ENCODE measurements at regions not wholly inside any gene's neighbourhood (a gene's known extent, or its start where the extent isn't known, plus 50 kb on each side); places are given as distances from the start of the nearest gene placed in this dataset.
A peak's percentile ranks its signal among the peaks of the same experiment; 100 is the strongest.

DNA sequence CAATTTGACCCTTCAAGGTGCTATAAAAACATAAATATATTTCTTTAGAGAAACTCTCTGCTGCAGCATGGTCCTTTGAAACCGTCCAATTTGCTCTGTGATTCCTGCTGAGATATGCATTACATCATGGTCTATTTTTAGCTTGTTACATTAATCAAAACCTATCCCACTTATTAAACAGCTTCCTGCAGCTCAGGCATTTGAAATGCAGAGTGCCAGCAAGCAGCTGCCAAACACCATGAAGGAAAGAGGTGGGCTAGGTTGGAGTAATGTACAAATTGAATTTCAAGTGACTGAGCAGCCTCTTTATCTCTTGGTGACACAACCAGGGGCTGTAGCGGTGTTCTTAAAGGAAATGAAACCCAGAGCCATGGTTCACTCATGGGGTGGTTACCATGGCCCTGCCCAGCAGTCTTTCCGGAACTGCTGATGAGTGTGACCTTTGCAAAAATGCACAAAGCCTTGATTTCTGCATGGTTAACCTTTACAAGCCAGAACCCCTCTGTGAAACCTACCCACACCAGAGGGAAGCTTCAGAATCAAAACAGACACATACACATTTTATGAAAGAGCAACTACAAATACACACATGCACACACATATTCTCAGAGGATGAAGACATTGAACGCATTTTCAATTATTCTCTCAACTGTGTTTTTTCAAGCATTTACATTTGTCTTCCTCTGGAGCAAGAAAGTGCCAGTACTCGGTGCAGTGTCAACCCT lies 155.8 kb upstream of the ZNF608 start:
- no peaks in the 10 kb centered on the region for H3K36me3 ChIP-seq (ENCODE audit: control insufficient read depth in 2 of 2, insufficient read depth in 2 of 2, low read length in 1 of 2)
- 35 to 41% methylated on average over 5 of the region's 5 CpGs for WGBS, 2 donors
- H3K27me3 ChIP-seq (ENCODE audit: control insufficient read depth in 1 of 2, insufficient read depth in 2 of 2, low read length in 2 of 2) = no peaks in the 10 kb centered on the region
- H3K9me3 ChIP-seq (ENCODE audit: control insufficient read depth in 2 of 2, insufficient read depth in 1 of 2, low read depth in 1 of 2, low read length in 1 of 2) = no peaks in the 10 kb centered on the region
- no peak overlapping the region for H3K27ac ChIP-seq (ENCODE audit: low read depth in 2 of 2, low read length in 1 of 2)
- no peaks in the 10 kb centered on the region for H3K4me1 ChIP-seq (ENCODE audit: control insufficient read depth in 2 of 2, insufficient read depth in 2 of 2, low read length in 1 of 2)
- H3K4me3 ChIP-seq (ENCODE audit: low read depth in 1 of 2, low read length in 2 of 2) = no peak overlapping the region

DNA sequence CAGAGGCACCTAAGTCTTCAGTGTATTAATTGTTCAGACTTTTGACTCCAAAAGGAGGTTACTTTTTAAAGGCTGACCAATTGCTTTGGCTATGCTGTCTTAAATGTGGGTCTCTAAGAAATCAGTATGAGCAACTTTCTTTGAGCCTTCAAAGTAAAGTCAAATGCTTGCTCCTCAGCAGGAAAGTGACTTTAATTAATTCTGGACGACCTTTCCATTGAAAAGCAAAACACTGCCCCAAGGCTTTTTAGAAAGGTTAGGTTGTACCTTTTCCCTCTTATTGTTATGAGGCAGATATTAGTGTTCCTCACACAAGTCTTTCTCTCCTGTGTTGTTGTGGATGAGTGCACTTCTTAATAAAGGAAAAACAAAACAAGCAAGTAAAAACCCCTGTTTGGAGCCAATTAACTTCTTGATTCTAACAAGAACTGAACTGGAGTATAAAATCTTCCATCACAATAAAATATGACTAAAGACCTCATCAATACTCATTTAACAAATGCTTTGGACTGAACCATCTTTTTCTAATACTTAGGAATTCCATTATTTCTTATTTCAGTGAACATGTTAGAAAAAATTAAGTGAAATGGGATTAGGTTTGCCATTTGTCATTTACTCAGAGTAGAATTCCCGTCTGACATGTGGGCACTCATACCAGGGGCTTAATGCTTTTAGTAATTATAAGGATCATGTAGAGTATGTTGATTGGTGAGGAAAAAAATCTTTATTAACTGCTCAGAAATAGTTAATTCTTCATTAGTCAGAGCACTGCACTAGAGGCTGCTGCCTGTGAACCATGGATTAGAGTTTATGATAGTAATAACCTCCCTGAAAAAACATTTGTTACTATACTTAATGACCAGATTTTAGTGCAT lies 159.1 kb upstream of the ZNF608 start:
- H3K36me3 ChIP-seq (ENCODE audit: control insufficient read depth in 2 of 2, insufficient read depth in 2 of 2, low read length in 1 of 2) = no peaks in the 10 kb centered on the region
- H3K4me1 ChIP-seq (ENCODE audit: control insufficient read depth in 2 of 2, insufficient read depth in 2 of 2, low read length in 1 of 2) = no peaks in the 10 kb centered on the region
- 59 to 69% methylated on average over 2 of the region's 2 CpGs for WGBS, 2 donors
- no peaks in the 10 kb centered on the region for H3K9me3 ChIP-seq (ENCODE audit: control insufficient read depth in 2 of 2, insufficient read depth in 1 of 2, low read depth in 1 of 2, low read length in 1 of 2)
- H3K27me3 ChIP-seq (ENCODE audit: control insufficient read depth in 1 of 2, insufficient read depth in 2 of 2, low read length in 2 of 2) = no peaks in the 10 kb centered on the region
- no peak overlapping the region for H3K27ac ChIP-seq (ENCODE audit: low read depth in 2 of 2, low read length in 1 of 2)
- H3K4me3 ChIP-seq (ENCODE audit: low read depth in 1 of 2, low read length in 2 of 2) = no peak overlapping the region

- H3K27ac ChIP-seq (ENCODE audit: low read depth in 2 of 2, low read length in 1 of 2) = peak overlapping the region in 1 of 2 donors; percentile 24
- H3K36me3 ChIP-seq (ENCODE audit: control insufficient read depth in 2 of 2, insufficient read depth in 2 of 2, low read length in 1 of 2) = no peaks in the 10 kb centered on the region
- no peak overlapping the region for H3K4me3 ChIP-seq (ENCODE audit: low read depth in 1 of 2, low read length in 2 of 2)
- 3 to 6% methylated on average over 6 of the region's 6 CpGs for WGBS, 2 donors
- H3K9me3 ChIP-seq (ENCODE audit: control insufficient read depth in 2 of 2, insufficient read depth in 1 of 2, low read depth in 1 of 2, low read length in 1 of 2) = no peaks in the 10 kb centered on the region
- H3K27me3 ChIP-seq (ENCODE audit: control insufficient read depth in 1 of 2, insufficient read depth in 2 of 2, low read length in 2 of 2) = no peaks in the 10 kb centered on the region
- H3K4me1 ChIP-seq (ENCODE audit: control insufficient read depth in 2 of 2, insufficient read depth in 2 of 2, low read length in 1 of 2) = no peaks in the 10 kb centered on the region
Measured at GRCh38 chr5:124906339-124907097, 160.1 kb upstream of the ZNF608 start.

- WGBS, 2 donors = 85 to 89% methylated on average over 12 of the region's 12 CpGs
- Histone ChIP-seq H3K27ac (ENCODE audit: low read depth in 2 of 2, low read length in 1 of 2) (peak overlapping the region; percentile 24 to 39), H3K4me1 (ENCODE audit: control insufficient read depth in 2 of 2, insufficient read depth in 2 of 2, low read length in 1 of 2) (no peaks in the 10 kb centered on the region), H3K36me3 (ENCODE audit: control insufficient read depth in 2 of 2, insufficient read depth in 2 of 2, low read length in 1 of 2) (no peaks in the 10 kb centered on the region), H3K9me3 (ENCODE audit: control insufficient read depth in 2 of 2, insufficient read depth in 1 of 2, low read depth in 1 of 2, low read length in 1 of 2) (no peaks in the 10 kb centered on the region), H3K27me3 (ENCODE audit: control insufficient read depth in 1 of 2, insufficient read depth in 2 of 2, low read length in 2 of 2) (no peaks in the 10 kb centered on the region), H3K4me3 (ENCODE audit: low read depth in 1 of 2, low read length in 2 of 2) (no peak overlapping the region)
Measured at GRCh38 chr5:124907098-124907644, 160.7 kb upstream of the ZNF608 start.

DNA sequence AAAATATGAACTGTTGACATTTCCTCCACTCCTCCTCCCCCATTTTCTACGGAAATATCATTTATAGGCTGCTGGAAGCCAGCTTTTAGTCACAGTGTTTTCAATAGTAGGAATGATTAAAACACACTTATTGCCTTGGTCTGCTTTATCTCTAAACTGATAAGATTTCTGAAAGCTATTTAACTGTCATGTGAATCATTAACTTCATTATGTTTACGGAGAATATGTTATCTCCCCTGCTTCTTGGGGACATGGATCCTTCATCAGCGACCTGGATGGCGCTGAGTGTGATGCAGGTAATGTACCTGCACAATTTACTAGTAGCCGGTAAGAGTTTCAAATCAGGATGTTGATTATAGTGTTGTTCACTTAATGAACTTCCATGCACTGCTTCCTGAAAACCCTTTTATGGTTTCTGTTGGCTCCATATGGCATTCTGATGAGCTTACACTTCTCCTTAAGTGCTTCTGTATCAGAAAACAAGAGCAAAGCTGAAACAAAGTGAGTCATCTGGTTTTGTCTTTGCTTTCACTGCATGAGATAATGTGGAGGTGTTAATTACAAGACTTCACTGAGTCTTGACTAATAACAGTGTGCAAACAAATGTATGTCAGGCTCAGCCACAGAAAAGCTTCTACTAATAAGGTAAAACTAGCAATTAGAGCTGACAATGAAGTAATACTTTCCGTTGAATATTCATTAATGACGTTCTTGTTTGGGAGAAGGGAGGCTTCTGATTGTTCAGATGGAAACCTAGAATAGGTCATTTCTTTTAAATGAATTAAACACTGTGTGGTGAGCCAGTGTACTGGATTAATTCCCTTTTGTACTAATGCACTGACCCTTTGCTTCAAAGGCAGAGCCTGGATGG lies 162.4 kb upstream of the ZNF608 start:
- no peaks in the 10 kb centered on the region for H3K36me3 ChIP-seq (ENCODE audit: control insufficient read depth in 2 of 2, insufficient read depth in 2 of 2, low read length in 1 of 2)
- peaks cover 0 to 3% of the 10 kb centered on the region in 2 donors for H3K9me3 ChIP-seq (ENCODE audit: control insufficient read depth in 2 of 2, insufficient read depth in 1 of 2, low read depth in 1 of 2, low read length in 1 of 2)
- no peak overlapping the region for H3K4me3 ChIP-seq (ENCODE audit: low read depth in 1 of 2, low read length in 2 of 2)
- H3K27ac ChIP-seq (ENCODE audit: low read depth in 2 of 2, low read length in 1 of 2) = no peak overlapping the region
- no peaks in the 10 kb centered on the region for H3K27me3 ChIP-seq (ENCODE audit: control insufficient read depth in 1 of 2, insufficient read depth in 2 of 2, low read length in 2 of 2)
- WGBS, 2 donors = 53 to 70% methylated on average over 7 of the region's 7 CpGs
- no peaks in the 10 kb centered on the region for H3K4me1 ChIP-seq (ENCODE audit: control insufficient read depth in 2 of 2, insufficient read depth in 2 of 2, low read length in 1 of 2)

DNA sequence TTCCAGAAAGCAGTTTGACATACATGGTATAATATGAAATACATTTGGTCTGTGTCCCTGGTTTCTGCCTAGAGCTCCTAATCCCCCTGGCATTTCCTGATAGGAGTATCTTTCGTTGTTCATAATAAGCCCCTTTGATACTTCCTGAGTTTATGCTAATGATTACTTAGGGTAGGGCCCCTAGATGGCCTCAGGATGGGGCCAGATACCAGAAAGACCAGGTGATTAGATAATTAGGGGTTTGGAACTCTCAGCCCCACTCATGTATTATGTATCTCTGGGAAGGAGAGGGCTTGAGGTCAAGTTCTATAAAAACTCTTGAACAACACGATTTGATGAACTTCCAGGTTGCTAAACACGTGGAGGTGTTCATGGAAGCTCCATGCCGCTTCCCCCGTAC lies 163.3 kb upstream of the ZNF608 start:
- Histone ChIP-seq H3K9me3 (ENCODE audit: control insufficient read depth in 2 of 2, insufficient read depth in 1 of 2, low read depth in 1 of 2, low read length in 1 of 2) (peaks cover 0 to 3% of the 10 kb centered on the region in 2 donors), H3K4me1 (ENCODE audit: control insufficient read depth in 2 of 2, insufficient read depth in 2 of 2, low read length in 1 of 2) (no peaks in the 10 kb centered on the region), H3K27me3 (ENCODE audit: control insufficient read depth in 1 of 2, insufficient read depth in 2 of 2, low read length in 2 of 2) (no peaks in the 10 kb centered on the region), H3K4me3 (ENCODE audit: low read depth in 1 of 2, low read length in 2 of 2) (no peak overlapping the region), H3K36me3 (ENCODE audit: control insufficient read depth in 2 of 2, insufficient read depth in 2 of 2, low read length in 1 of 2) (no peaks in the 10 kb centered on the region), H3K27ac (ENCODE audit: low read depth in 2 of 2, low read length in 1 of 2) (no peak overlapping the region)
- whole genome bisulfite sequencing, 2 donors = 86 to 91% methylated on average over 5 of the region's 5 CpGs

DNA sequence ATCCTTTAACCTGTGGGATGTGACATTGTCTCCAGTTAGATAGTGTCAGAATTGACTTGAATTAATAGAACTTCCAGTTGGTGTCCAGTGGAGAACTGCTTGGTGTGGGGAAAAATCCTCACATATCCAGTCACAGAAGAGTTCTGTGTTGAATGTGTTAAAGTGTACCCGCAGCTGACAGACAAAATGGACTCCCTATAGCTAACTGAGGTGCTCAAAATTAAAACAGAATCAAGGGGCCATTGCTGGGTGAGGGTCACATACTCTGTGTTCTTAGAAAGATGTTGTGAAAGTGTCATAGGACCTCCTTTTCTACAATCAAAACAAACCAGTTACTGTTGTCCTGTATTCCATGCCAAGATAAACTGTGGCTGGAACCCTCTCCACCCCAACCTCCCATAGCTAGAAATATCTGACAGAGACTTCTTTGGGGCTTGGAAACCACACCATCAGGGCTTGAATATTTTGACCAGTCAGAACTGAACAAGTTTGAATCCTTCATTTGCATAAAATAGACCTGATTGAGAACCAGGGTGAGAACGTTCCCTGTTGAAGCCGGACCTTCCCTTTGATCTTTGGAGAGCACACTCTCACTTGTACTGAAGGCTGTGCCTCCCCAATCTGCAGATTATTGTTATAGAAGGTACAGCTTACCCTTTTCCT lies 164.0 kb upstream of the ZNF608 start:
- Histone ChIP-seq H3K9me3 (ENCODE audit: control insufficient read depth in 2 of 2, insufficient read depth in 1 of 2, low read depth in 1 of 2, low read length in 1 of 2) (peaks cover 0 to 3% of the 10 kb centered on the region in 2 donors), H3K4me1 (ENCODE audit: control insufficient read depth in 2 of 2, insufficient read depth in 2 of 2, low read length in 1 of 2) (no peaks in the 10 kb centered on the region), H3K27me3 (ENCODE audit: control insufficient read depth in 1 of 2, insufficient read depth in 2 of 2, low read length in 2 of 2) (no peaks in the 10 kb centered on the region), H3K36me3 (ENCODE audit: control insufficient read depth in 2 of 2, insufficient read depth in 2 of 2, low read length in 1 of 2) (no peaks in the 10 kb centered on the region), H3K4me3 (ENCODE audit: low read depth in 1 of 2, low read length in 2 of 2) (no peak overlapping the region), H3K27ac (ENCODE audit: low read depth in 2 of 2, low read length in 1 of 2) (no peak overlapping the region)
- WGBS, 2 donors = 91 to 92% methylated on average over 3 of the region's 3 CpGs

- Histone ChIP-seq H3K27me3 (ENCODE audit: control insufficient read depth in 1 of 2, insufficient read depth in 2 of 2, low read length in 2 of 2) (no peaks in the 10 kb centered on the region), H3K36me3 (ENCODE audit: control insufficient read depth in 2 of 2, insufficient read depth in 2 of 2, low read length in 1 of 2) (no peaks in the 10 kb centered on the region), H3K27ac (ENCODE audit: low read depth in 2 of 2, low read length in 1 of 2) (no peak overlapping the region), H3K9me3 (ENCODE audit: control insufficient read depth in 2 of 2, insufficient read depth in 1 of 2, low read depth in 1 of 2, low read length in 1 of 2) (peaks cover 0 to 3% of the 10 kb centered on the region in 2 donors), H3K4me3 (ENCODE audit: low read depth in 1 of 2, low read length in 2 of 2) (no peak overlapping the region), H3K4me1 (ENCODE audit: control insufficient read depth in 2 of 2, insufficient read depth in 2 of 2, low read length in 1 of 2) (no peaks in the 10 kb centered on the region)
- WGBS, 2 donors = 94% methylated on average over 20 of the region's 20 CpGs
Measured at GRCh38 chr5:124912638-124913328, 166.3 kb upstream of the ZNF608 start.

All from esophagus (tissue), 2 donors.